ENCODE measurements at regions not wholly inside any gene's neighbourhood (a gene's known extent, or its start where the extent isn't known, plus 50 kb on each side); places are given as distances from the start of the nearest gene placed in this dataset.
A peak's percentile ranks its signal among the peaks of the same experiment; 100 is the strongest.

DNA sequence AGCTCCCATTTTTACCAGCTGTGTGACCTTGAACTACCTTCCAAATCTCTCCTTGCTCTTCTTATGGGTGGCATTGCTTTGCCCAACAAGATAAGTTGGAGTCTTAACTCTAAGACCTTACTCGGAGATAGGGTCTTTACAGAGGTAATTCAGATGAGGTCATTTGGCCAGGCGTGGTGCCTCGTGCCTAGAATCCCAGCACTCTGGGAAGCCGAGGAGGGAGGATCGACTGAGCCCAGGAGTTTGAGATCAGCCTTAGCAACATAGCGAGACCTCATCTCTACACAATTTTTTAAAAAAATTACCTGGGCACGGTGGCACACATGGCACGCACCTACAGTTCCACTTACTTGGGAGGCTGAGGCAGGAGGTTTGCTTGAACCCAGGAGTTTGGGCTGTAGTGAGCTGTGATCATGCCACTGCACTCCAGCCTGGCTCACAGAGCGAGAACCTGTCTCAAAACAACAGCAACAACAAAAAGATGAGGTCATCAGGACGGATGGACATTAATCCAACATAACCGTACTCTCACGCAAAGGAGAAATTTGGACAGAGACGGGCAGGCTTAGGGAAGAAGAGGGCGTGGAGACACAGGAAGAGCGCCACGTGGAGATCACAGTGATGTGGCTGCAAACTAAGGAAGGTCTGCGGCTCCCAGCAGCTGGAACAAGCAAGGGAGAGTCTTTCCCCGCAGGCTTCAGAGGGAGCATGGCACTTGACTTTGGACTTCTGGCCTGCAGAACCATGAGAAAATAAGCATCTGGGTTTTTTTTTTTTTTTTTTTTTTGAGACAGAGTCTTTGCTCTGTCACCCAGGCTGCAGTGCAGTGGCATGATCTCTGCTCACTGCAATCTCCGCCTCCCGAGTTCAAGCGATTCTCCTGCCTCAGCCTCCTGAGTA is 122.3 kb upstream of the CARD11 start:
- Histone ChIP-seq H3K27me3 (no peaks in the 10 kb centered on the region), H3K9me3 (no peaks in the 10 kb centered on the region), H3K27ac (peak overlapping the region; percentile 89 to 98 (median 90)), H3K36me3 (replicated peaks in 1 of 2; ENCODE audit: insufficient read depth in 1 of 2, low read depth in 2 of 2) (no peaks in the 10 kb centered on the region), H3K4me1 (peaks cover 57% of the 10 kb centered on the region), H3K4me3 (no peak overlapping the region)
- ATAC-seq (peak; percentile 84), DNase-seq (peak; percentile 75 to 84 (median 80))
- TF ChIP-seq POLR2A (IDR thresholded peaks at IDR 0.05) = peak in 2 of 3 donors; percentile 60 to 66
- TF ChIP-seq, protein P1, sequence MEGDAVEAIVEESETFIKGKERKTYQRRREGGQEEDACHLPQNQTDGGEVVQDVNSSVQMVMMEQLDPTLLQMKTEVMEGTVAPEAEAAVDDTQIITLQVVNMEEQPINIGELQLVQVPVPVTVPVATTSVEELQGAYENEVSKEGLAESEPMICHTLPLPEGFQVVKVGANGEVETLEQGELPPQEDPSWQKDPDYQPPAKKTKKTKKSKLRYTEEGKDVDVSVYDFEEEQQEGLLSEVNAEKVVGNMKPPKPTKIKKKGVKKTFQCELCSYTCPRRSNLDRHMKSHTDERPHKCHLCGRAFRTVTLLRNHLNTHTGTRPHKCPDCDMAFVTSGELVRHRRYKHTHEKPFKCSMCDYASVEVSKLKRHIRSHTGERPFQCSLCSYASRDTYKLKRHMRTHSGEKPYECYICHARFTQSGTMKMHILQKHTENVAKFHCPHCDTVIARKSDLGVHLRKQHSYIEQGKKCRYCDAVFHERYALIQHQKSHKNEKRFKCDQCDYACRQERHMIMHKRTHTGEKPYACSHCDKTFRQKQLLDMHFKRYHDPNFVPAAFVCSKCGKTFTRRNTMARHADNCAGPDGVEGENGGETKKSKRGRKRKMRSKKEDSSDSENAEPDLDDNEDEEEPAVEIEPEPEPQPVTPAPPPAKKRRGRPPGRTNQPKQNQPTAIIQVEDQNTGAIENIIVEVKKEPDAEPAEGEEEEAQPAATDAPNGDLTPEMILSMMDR (IDR thresholded peaks at IDR 0.05) = peak in 1 of 7 experiments; percentile 7
- 31 to 45% methylated on average over 21 of the region's 21 CpGs for WGBS, 2 donors
- intact Hi-C loops (cut with DNase I) = no loop called here

DNA sequence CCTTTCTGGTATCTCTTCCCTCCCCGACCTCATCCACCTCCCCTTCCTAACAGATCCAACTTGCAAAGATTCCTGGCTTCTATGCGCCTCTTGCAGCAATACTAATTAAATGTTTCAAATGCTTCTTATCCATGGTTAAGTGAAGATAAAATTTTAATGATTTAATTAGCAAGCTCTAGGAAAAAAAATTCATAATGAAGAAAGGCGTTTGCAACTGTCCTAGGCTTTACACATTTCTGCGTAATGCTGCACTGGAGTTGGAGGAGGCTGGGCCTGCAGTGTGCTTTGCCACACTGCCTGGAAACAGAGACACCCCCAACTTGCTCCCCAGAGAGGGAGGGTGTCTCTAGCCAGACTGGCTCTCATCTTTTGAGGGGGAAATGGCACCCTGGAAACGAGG is 123.9 kb upstream of the CARD11 start:
- Histone ChIP-seq H3K4me1 (peaks cover 52% of the 10 kb centered on the region), H3K4me3 (no peak overlapping the region), H3K27ac (peak overlapping the region in 1 of 4 donors; percentile 0), H3K27me3 (no peaks in the 10 kb centered on the region), H3K9me3 (no peaks in the 10 kb centered on the region), H3K36me3 (replicated peaks in 1 of 2; ENCODE audit: insufficient read depth in 1 of 2, low read depth in 2 of 2) (no peaks in the 10 kb centered on the region)
- 86 to 90% methylated on average over 5 of the region's 5 CpGs for WGBS, 2 donors
- DNase-seq (no peak), ATAC-seq (no peak)
- intact Hi-C loops (cut with DNase I) = no loop called here
- TF ChIP-seq POLR2A (IDR thresholded peaks at IDR 0.05) = no peak
- TF ChIP-seq, protein P1 (IDR thresholded peaks at IDR 0.05) = no peak

DNA sequence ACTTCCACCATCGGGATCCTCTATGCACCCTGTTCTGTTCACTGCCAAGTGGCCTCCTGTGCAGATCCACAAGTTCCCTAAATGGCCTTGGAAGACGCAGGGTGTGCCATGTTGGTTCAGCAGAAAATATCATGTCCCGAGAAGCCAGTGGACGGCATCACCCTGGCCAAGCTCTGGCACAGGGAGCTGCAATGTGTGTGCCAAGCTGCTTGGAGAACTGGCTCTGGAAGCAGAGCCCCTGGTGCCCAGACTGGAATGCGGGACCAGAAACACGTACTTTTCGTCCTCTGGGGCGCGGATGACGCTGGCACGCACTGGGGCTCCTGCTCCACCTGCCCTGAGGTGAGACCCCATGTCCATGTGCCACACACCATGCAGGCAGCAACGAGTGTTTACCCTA is 124.7 kb upstream of the CARD11 start:
- 79 to 86% methylated on average over 12 of the region's 12 CpGs for WGBS, 2 donors
- ATAC-seq = no peak

DNA sequence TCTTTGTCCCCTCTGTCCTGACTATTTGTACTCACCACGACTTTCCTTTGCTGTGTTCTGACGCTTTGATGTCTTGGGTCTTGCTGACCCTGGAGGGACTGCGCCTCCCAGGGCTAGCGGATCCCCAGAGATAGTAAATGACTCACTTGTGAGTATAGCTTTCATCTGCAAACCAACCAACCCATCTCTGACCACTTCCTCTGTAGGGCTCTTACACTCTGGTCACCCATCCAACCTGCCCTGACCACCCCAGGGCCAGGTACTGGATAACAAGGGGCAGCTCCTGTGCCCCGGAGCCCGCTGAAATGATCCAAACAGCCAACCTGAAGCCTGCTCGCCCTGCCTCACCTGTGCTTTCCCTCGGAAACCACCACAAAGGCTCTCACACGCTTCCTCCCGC is 125.2 kb upstream of the CARD11 start:
- TF ChIP-seq POLR2A (IDR thresholded peaks at IDR 0.05) = no peak
- TF ChIP-seq, protein P1 (IDR thresholded peaks at IDR 0.05) = no peak
- no peak overlapping the region for H3K27ac ChIP-seq
- H3K9me3 ChIP-seq = no peaks in the 10 kb centered on the region
- H3K4me1 ChIP-seq = peaks cover 42% of the 10 kb centered on the region
- no peaks in the 10 kb centered on the region for H3K36me3 ChIP-seq (replicated peaks in 1 of 2; ENCODE audit: insufficient read depth in 1 of 2, low read depth in 2 of 2)
- no peak for DNase-seq
- ATAC-seq = no peak
- H3K27me3 ChIP-seq = no peaks in the 10 kb centered on the region
- WGBS, 2 donors = 89 to 94% methylated on average over 10 of the region's 10 CpGs
- intact Hi-C loops (cut with DNase I) = no loop called here
- H3K4me3 ChIP-seq = no peak overlapping the region

More for the DNA sequence above, 124.7 kb upstream of the CARD11 start:
- Histone ChIP-seq H3K36me3 (replicated peaks in 1 of 2; ENCODE audit: insufficient read depth in 1 of 2, low read depth in 2 of 2) (no peaks in the 10 kb centered on the region), H3K4me1 (peaks cover 47% of the 10 kb centered on the region), H3K9me3 (no peaks in the 10 kb centered on the region), H3K4me3 (no peak overlapping the region), H3K27ac (peak overlapping the region in 1 of 4 donors; percentile 0), H3K27me3 (no peaks in the 10 kb centered on the region)
- TF ChIP-seq, protein P1 (IDR thresholded peaks at IDR 0.05) = no peak
- TF ChIP-seq POLR2A (IDR thresholded peaks at IDR 0.05) = no peak
- intact Hi-C loops (cut with DNase I) = no loop called here
- DNase-seq = peak in 3 of 4 donors; percentile 31 to 34 (median 31)
